HEK293 (cell line): ENCODE measurements at regions not wholly inside any gene's neighbourhood (a gene's known extent, or its start where the extent isn't known, plus 50 kb on each side); places are given as distances from the start of the nearest gene placed in this dataset.

ENCODE experiments used
- BCL11A ChIP-seq: fragments of 450-650 bp; formaldehyde crosslinking; IDR thresholded peaks from 2 replicates; pipeline ENCODE4 v1.5.1; 2016; ENCODE audit warnings: low read depth, missing biosample characterization, missing genetic modification characterization
- KLF7 ChIP-seq: fragments of 450-650 bp; formaldehyde crosslinking; IDR thresholded peaks from 2 replicates; pipeline ENCODE4 v1.5.1; 2016; ENCODE audit warnings: missing biosample characterization, missing genetic modification characterization, borderline replicate concordance
- KLF8 ChIP-seq: fragments of 450-650 bp; formaldehyde crosslinking; IDR thresholded peaks from 2 replicates; pipeline ENCODE4 v1.5.1; 2016; ENCODE audit warnings: missing biosample characterization, missing genetic modification characterization
- MZF1 ChIP-seq: fragments of 450-650 bp; formaldehyde crosslinking; IDR thresholded peaks from 2 replicates; pipeline ENCODE4 v1.5.1; 2017; ENCODE audit warnings: missing biosample characterization, missing genetic modification characterization, borderline replicate concordance
- SP7 ChIP-seq: fragments of 450-650 bp; formaldehyde crosslinking; IDR thresholded peaks from 2 replicates; pipeline ENCODE4 v1.5.1; 2016; ENCODE audit warnings: missing biosample characterization, missing genetic modification characterization
- ZBTB17 ChIP-seq: fragments of 450-650 bp; formaldehyde crosslinking; IDR thresholded peaks from 2 replicates; pipeline ENCODE4 v1.5.1; 2016; ENCODE audit warnings: missing biosample characterization, missing genetic modification characterization
- ZFP69B ChIP-seq: fragments of 450-650 bp; formaldehyde crosslinking; IDR thresholded peaks from 2 replicates; pipeline ENCODE4 v1.5.1; 2016; ENCODE audit warnings: missing biosample characterization, missing genetic modification characterization
- ZNF174 ChIP-seq: fragments of 450-650 bp; formaldehyde crosslinking; IDR thresholded peaks from 2 replicates; pipeline ENCODE4 v1.5.0; 2017; ENCODE audit warnings: missing biosample characterization, mild to moderate bottlenecking, missing genetic modification characterization
- ZNF292 ChIP-seq: fragments of 450-650 bp; formaldehyde crosslinking; IDR thresholded peaks from 2 replicates; pipeline ENCODE4 v1.5.1; 2016; ENCODE audit warnings: low read depth, missing biosample characterization, missing genetic modification characterization, borderline replicate concordance
- ZNF324 ChIP-seq: fragments of 450-650 bp; formaldehyde crosslinking; IDR thresholded peaks from 2 replicates; pipeline ENCODE4 v1.5.1; 2016; ENCODE audit warnings: missing biosample characterization, missing genetic modification characterization
- ZNF37A ChIP-seq: fragments of 450-650 bp; IDR thresholded peaks from 2 replicates; pipeline ENCODE4 v1.5.1; 2018; ENCODE audit warnings: missing biosample characterization, missing genetic modification characterization
- ZNF391 ChIP-seq: fragments of 450-650 bp; formaldehyde crosslinking; IDR thresholded peaks from 2 replicates; pipeline ENCODE4 v1.5.1; 2016; ENCODE audit warnings: low read depth, missing biosample characterization, missing genetic modification characterization, borderline replicate concordance
- ZNF394 ChIP-seq: fragments of 450-650 bp; formaldehyde crosslinking; IDR thresholded peaks from 2 replicates; pipeline ENCODE4 v1.5.1; 2016; ENCODE audit warnings: missing biosample characterization, missing genetic modification characterization, mild to moderate bottlenecking, moderate library complexity, borderline replicate concordance
- ZNF501 ChIP-seq: fragments of 450-650 bp; formaldehyde crosslinking; IDR thresholded peaks from 2 replicates; pipeline ENCODE4 v1.5.1; 2016; ENCODE audit warnings: missing biosample characterization, missing genetic modification characterization
- ZNF600 ChIP-seq: fragments of 450-650 bp; formaldehyde crosslinking; IDR thresholded peaks from 2 replicates; pipeline ENCODE4 v1.5.1; 2016; ENCODE audit warnings: missing biosample characterization, missing genetic modification characterization
- ZNF629 ChIP-seq: fragments of 450-650 bp; formaldehyde crosslinking; IDR thresholded peaks from 2 replicates; pipeline ENCODE4 v1.5.1; 2017; ENCODE audit warnings: missing biosample characterization, missing genetic modification characterization
- ZNF654 ChIP-seq: fragments of 450-650 bp; formaldehyde crosslinking; IDR thresholded peaks from 2 replicates; pipeline ENCODE4 v1.5.1; 2016; ENCODE audit warnings: low read depth, missing biosample characterization, missing genetic modification characterization
- ZNF776 ChIP-seq: fragments of 450-650 bp; formaldehyde crosslinking; IDR thresholded peaks from 2 replicates; pipeline ENCODE4 v1.5.0; 2017; ENCODE audit warnings: missing biosample characterization, missing genetic modification characterization, borderline replicate concordance
- ZNF792 ChIP-seq: fragments of 450-650 bp; formaldehyde crosslinking; IDR thresholded peaks from 2 replicates; pipeline ENCODE4 v1.5.1; 2016; ENCODE audit warnings: missing biosample characterization, missing genetic modification characterization
- ZNF843 ChIP-seq: fragments of 450-650 bp; formaldehyde crosslinking; IDR thresholded peaks from 2 replicates; pipeline ENCODE4 v1.5.1; 2016; ENCODE audit warnings: missing biosample characterization, missing genetic modification characterization
- TF ChIP-seq, protein P1 (sequence below): fragments of 450-650 bp; formaldehyde crosslinking; IDR thresholded peaks from 2 replicates; pipeline ENCODE4 v1.5.1; 2017; ENCODE audit warnings: missing biosample characterization, missing genetic modification characterization
- TF ChIP-seq, protein P2 (sequence below): fragments of 450-650 bp; formaldehyde crosslinking; IDR thresholded peaks from 2 replicates; pipeline ENCODE4 v1.5.1; 2016; ENCODE audit warnings: missing biosample characterization, missing genetic modification characterization
- TF ChIP-seq, protein P3 (sequence below): fragments of 450-650 bp; formaldehyde crosslinking; IDR thresholded peaks from 2 replicates; pipeline ENCODE4 v1.5.1; 2016; ENCODE audit warnings: missing biosample characterization, missing genetic modification characterization
- TF ChIP-seq, protein P4 (sequence below): fragments of 450-650 bp; formaldehyde crosslinking; IDR thresholded peaks from 2 replicates; pipeline ENCODE4 v1.5.1; 2017; ENCODE audit warnings: missing biosample characterization, missing genetic modification characterization
- TF ChIP-seq, protein P5 (sequence below): fragments of 450-650 bp; formaldehyde crosslinking; IDR thresholded peaks from 2 replicates; pipeline ENCODE4 v1.5.1; 2016; ENCODE audit warnings: missing biosample characterization, missing genetic modification characterization
- TF ChIP-seq, protein P6 (sequence below): fragments of 450-650 bp; formaldehyde crosslinking; IDR thresholded peaks from 2 replicates; pipeline ENCODE4 v1.5.1; 2016; ENCODE audit warnings: missing biosample characterization, missing genetic modification characterization
- TF ChIP-seq, protein P7 (sequence below): fragments of 450-650 bp; formaldehyde crosslinking; IDR thresholded peaks from 2 replicates; pipeline ENCODE4 v1.5.1; 2016; ENCODE audit warnings: missing biosample characterization, missing genetic modification characterization

DNA sequence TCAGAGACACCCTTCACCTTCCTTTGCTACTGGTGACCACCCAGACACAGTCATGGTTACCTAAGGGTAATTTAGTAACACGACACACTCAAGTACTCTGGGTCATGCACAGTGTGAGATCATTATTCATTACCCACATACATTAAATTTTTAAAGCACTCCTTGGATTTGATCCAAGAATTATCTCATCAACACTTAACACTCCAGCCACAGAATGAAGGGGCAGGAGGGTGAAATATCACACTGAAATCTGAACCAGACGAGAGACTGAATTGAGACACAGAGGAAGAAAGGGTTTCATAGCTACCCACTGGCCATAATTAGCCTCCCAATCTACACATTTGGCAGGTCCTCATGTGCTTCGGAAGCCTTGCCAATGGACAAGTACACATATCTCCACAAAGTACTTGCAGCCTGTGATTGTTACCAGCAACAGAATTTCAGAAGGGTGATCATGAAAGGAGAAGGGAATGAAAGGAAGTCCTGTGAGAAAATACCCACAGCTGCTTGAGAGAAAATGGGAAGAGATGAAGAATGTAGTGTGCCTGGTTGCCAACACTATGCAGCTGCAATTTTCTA, 189.3 kb downstream of the POLR1F start (continued):
- TF ChIP-seq, protein P1, sequence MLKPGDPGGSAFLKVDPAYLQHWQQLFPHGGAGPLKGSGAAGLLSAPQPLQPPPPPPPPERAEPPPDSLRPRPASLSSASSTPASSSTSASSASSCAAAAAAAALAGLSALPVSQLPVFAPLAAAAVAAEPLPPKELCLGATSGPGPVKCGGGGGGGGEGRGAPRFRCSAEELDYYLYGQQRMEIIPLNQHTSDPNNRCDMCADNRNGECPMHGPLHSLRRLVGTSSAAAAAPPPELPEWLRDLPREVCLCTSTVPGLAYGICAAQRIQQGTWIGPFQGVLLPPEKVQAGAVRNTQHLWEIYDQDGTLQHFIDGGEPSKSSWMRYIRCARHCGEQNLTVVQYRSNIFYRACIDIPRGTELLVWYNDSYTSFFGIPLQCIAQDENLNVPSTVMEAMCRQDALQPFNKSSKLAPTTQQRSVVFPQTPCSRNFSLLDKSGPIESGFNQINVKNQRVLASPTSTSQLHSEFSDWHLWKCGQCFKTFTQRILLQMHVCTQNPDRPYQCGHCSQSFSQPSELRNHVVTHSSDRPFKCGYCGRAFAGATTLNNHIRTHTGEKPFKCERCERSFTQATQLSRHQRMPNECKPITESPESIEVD (tag by site-specific recombination) = peak; percentile 55
- peak; percentile 37 for TF ChIP-seq KLF8 (tag by site-specific recombination)
- TF ChIP-seq ZNF174 = no peak
- TF ChIP-seq, protein P2, sequence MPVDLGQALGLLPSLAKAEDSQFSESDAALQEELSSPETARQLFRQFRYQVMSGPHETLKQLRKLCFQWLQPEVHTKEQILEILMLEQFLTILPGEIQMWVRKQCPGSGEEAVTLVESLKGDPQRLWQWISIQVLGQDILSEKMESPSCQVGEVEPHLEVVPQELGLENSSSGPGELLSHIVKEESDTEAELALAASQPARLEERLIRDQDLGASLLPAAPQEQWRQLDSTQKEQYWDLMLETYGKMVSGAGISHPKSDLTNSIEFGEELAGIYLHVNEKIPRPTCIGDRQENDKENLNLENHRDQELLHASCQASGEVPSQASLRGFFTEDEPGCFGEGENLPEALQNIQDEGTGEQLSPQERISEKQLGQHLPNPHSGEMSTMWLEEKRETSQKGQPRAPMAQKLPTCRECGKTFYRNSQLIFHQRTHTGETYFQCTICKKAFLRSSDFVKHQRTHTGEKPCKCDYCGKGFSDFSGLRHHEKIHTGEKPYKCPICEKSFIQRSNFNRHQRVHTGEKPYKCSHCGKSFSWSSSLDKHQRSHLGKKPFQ (tag by site-specific recombination) = peak; percentile 56; the same call in 1 of the 2 replicates
- peak; percentile 95 for TF ChIP-seq ZNF843
- TF ChIP-seq, protein P3, sequence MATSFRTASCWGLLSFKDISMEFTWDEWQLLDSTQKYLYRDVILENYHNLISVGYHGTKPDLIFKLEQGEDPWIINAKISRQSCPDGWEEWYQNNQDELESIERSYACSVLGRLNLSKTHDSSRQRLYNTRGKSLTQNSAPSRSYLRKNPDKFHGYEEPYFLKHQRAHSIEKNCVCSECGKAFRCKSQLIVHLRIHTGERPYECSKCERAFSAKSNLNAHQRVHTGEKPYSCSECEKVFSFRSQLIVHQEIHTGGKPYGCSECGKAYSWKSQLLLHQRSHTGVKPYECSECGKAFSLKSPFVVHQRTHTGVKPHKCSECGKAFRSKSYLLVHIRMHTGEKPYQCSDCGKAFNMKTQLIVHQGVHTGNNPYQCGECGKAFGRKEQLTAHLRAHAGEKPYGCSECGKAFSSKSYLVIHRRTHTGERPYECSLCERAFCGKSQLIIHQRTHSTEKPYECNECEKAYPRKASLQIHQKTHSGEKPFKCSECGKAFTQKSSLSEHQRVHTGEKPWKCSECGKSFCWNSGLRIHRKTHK (tag by site-specific recombination) = no peak
- TF ChIP-seq, protein P4, sequence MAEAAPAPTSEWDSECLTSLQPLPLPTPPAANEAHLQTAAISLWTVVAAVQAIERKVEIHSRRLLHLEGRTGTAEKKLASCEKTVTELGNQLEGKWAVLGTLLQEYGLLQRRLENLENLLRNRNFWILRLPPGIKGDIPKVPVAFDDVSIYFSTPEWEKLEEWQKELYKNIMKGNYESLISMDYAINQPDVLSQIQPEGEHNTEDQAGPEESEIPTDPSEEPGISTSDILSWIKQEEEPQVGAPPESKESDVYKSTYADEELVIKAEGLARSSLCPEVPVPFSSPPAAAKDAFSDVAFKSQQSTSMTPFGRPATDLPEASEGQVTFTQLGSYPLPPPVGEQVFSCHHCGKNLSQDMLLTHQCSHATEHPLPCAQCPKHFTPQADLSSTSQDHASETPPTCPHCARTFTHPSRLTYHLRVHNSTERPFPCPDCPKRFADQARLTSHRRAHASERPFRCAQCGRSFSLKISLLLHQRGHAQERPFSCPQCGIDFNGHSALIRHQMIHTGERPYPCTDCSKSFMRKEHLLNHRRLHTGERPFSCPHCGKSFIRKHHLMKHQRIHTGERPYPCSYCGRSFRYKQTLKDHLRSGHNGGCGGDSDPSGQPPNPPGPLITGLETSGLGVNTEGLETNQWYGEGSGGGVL (tag by site-specific recombination) = peak; percentile 70
- peak; percentile 40; the same call in 1 of the 2 replicates for TF ChIP-seq ZFP69B (tag by site-specific recombination)
- TF ChIP-seq, protein P5, sequence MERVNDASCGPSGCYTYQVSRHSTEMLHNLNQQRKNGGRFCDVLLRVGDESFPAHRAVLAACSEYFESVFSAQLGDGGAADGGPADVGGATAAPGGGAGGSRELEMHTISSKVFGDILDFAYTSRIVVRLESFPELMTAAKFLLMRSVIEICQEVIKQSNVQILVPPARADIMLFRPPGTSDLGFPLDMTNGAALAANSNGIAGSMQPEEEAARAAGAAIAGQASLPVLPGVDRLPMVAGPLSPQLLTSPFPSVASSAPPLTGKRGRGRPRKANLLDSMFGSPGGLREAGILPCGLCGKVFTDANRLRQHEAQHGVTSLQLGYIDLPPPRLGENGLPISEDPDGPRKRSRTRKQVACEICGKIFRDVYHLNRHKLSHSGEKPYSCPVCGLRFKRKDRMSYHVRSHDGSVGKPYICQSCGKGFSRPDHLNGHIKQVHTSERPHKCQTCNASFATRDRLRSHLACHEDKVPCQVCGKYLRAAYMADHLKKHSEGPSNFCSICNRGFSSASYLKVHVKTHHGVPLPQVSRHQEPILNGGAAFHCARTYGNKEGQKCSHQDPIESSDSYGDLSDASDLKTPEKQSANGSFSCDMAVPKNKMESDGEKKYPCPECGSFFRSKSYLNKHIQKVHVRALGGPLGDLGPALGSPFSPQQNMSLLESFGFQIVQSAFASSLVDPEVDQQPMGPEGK (tag by site-specific recombination) = peak; percentile 69
- no peak for TF ChIP-seq ZNF292 (tag by site-specific recombination)
- TF ChIP-seq ZNF600 = peak; percentile 27; the same call in 1 of the 2 replicates
- peak; percentile 74 for TF ChIP-seq ZNF501 (tag by site-specific recombination)
- TF ChIP-seq, protein P6, sequence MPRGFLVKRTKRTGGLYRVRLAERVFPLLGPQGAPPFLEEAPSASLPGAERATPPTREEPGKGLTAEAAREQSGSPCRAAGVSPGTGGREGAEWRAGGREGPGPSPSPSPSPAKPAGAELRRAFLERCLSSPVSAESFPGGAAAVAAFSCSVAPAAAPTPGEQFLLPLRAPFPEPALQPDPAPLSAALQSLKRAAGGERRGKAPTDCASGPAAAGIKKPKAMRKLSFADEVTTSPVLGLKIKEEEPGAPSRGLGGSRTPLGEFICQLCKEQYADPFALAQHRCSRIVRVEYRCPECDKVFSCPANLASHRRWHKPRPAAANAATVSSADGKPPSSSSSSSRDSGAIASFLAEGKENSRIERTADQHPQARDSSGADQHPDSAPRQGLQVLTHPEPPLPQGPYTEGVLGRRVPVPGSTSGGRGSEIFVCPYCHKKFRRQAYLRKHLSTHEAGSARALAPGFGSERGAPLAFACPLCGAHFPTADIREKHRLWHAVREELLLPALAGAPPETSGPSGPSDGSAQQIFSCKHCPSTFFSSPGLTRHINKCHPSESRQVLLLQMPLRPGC (tag by site-specific recombination) = peak; percentile 73; the same call in 1 of the 2 replicates
- TF ChIP-seq ZNF629 (tag by site-specific recombination) = peak; percentile 95
- peak; percentile 32; the same call in 1 of the 2 replicates for TF ChIP-seq ZNF391 (tag by site-specific recombination)
- TF ChIP-seq ZNF394 = peak; percentile 71; the same call in 1 of the 2 replicates
- no peak for TF ChIP-seq ZNF37A (tag by site-specific recombination)
- TF ChIP-seq ZNF776 (tag by site-specific recombination) = no peak
- TF ChIP-seq ZNF792 (tag by site-specific recombination) = no peak
- peak; percentile 91 for TF ChIP-seq SP7 (tag by site-specific recombination)
- TF ChIP-seq, protein P7, sequence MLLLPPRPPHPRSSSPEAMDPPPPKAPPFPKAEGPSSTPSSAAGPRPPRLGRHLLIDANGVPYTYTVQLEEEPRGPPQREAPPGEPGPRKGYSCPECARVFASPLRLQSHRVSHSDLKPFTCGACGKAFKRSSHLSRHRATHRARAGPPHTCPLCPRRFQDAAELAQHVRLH (tag by site-specific recombination) = peak; percentile 91
- TF ChIP-seq BCL11A (tag by site-specific recombination) = peak; percentile 92
- peak; percentile 43 for TF ChIP-seq ZBTB17 (tag by site-specific recombination)
- peak; percentile 73 for TF ChIP-seq ZNF324 (tag by site-specific recombination)
- no peak for TF ChIP-seq ZNF654 (tag by site-specific recombination)
- 0 out of 2 replicates have a peak, but pooled peaks have one; percentile 11 for TF ChIP-seq MZF1 (tag by site-specific recombination)
- no peak for TF ChIP-seq KLF7 (tag by site-specific recombination)
